ENCODE measurements at regions not wholly inside any gene's neighbourhood (a gene's known extent, or its start where the extent isn't known, plus 50 kb on each side); places are given as distances from the start of the nearest gene placed in this dataset.

DNA sequence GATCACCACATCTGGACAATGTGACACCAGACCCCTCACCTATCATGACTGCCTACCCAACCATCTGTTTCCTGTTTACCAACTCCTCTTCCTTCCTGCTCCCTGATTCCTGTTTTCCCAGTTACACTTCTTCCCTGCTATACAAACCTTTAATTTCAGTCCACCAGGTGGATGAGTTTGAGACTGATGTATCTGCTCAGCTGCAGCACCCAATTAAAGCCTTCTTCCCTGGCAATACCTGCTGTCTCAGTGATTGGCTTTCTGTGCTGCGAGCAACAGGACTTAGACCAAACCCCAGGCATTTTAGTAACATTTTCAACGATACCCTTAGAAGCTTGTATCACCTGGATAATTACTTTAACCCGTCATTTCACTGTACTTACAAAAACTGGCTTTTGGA, 968.2 kb upstream of the NR2F2 start:
- DNase-seq (ENCODE audit: low read depth in 3 of 3, low spot score in 1 of 3) = no peak

DNA sequence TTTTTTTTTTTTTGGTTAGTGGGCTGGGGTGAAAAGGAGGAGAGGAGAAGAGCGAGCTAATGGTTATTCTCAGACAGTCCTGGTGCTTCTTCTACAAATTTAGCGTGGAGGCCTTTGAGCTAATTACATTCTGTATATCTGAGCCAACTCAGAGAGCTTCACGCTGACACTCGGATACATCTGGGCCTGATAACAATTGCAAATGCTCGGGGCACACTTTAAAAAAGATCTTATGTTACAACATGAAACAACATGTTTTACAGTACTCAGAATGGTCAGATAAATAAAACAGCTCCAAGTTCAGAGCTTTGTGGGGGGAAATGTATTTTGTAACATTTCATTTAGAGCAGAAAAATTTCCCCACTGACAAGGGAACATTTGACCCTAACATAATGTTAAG, 966.9 kb upstream of the NR2F2 start:
- no peak for DNase-seq (ENCODE audit: low read depth in 3 of 3, low spot score in 1 of 3)

DNA sequence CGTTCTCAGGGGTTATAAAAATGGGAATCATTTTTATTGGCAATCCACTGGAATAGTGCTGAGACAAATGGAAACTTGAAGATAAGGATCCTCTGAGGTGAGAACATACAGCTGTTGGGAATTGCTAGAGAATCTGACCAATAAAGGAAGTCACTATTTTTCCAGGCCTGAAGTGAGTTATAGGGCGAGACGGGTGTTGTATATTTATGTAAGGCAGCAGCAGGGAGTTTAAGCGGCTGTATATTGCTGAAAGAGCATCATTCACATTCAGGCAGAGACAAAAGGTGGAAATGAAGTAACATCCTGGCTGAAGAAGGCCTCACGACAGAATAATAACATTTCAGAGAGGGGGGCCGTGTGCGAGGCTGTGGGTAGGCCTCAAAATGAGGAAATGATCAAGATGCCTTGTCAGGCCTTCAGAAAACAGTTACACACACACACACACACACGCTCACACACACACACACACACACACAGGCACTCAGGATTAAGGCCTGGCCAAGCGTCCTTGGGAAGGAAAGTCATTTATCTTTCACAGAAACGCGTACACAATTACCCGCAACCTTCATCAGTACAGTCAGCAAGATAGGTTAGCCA, 964.9 kb upstream of the NR2F2 start:
- no peak for DNase-seq (ENCODE audit: low read depth in 3 of 3, low spot score in 1 of 3)

DNA sequence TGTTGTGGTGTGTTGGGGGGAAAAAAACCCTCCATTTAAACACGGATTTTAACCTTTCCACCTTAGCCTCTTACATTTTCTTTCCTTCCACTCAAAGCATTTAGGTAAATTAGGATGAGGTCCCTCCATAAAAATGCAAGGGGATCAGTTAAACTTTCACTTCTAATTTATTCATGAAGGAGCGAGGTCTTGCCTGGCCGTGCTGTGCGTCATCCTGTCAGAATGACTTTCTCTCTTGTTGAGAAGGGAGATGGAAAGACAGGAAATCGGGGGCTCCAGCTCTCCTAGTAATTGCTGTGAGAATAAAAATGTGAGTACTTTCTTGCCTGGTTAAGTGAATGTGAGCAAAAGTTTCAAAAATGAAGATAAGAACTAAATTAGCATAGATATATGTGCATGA, 962.3 kb upstream of the NR2F2 start:
- DNase-seq (ENCODE audit: low read depth in 3 of 3, low spot score in 1 of 3) = no peak

DNA sequence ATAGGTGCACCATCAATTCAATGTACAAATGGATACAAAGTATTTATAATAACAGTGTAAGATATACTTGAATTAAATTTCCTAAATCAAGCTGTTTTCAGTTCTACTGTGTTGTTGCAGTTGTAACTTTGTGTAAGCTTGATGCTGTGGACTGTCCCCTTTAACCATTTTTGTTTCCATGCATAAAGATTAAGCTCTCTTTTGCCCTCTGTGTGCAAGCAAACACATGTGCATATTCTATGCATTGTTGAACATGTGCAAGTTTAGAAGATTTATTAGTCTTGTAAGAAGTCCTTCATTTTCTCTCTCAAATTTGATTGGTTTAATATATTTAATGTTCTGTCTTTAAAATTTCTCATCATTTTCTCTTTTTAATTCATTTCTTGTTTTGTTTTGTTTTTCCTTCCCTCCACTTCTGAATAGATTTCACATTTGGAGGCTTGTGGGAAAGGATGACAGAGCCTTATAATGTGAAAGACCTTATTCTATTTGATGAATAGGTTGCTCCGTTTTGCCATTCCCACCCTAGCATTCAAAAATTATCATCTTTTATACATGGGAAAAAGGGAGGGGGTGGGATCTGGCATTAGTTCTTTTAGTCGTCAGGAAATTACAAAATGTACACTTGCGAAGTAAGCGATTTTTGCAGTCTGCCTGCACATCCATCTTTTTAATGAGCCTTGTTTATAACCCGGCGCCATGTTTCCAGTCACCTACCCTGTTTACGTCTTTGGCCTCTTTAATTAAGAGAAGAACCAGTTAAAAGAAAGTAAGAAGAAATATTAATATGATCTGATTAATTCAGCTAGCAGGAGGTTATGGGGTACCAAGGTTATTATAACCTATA, 961.5 kb upstream of the NR2F2 start:
- no peak for DNase-seq (ENCODE audit: low read depth in 3 of 3, low spot score in 1 of 3)

DNA sequence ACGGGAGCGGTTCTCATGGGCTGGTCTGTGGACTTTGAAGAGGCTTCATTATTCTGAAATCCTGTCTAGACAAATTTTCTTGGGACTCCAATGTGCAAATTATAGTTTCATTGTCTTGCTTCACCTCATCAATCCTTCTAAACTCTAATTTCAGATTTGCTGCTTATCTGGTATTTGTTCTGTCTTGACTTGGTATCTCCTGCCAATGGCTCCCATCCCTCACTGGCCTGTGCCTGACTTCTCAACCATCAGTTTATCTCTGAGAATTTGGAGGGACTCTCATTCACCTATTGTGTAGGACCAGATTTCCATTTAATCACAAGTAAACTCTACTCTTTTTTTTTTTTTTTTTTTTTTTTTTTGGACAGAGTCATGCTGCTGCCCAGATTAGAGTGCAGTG, 960.2 kb upstream of the NR2F2 start:
- DNase-seq (ENCODE audit: low read depth in 3 of 3, low spot score in 1 of 3) = no peak

DNA sequence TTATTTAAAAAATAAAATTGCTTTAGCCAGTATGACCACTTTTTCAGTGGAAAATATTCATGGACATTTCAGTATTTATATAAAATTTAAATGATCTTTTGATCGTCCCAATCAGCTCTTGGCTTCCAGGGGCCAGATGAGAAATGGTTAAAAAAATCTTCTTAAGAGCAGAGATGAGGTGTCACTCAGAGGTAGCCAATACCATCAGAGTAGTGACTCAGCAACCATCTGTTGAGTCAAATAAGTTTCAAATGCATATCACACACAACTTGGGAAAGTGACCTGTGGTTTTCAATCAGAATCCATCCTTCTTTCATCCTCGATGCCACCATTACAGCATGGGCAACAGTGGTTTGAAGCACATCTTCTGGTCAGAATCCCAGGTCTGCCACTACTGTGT, 958.8 kb upstream of the NR2F2 start:
- DNase-seq (ENCODE audit: low read depth in 3 of 3, low spot score in 1 of 3) = no peak

DNA sequence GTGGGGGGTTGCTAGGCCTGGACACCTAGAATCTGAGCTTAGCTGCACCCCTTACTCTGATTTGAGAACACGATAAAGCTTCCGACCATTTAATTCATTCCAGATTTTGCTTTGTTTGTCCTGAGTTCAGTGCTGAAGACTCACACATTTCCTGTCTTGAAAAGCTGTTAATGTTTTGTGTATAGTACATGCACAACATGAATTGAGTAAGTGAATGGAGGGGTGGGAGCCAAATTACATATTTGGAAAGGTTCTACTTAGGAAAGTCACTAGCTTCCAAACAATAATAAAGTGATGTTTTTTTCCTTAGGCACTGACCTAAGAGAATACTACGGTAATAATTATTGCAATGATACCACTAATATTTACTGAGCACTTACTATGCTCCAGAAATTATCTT, 955.2 kb upstream of the NR2F2 start:
- no peak for DNase-seq (ENCODE audit: low read depth in 3 of 3, low spot score in 1 of 3)

DNA sequence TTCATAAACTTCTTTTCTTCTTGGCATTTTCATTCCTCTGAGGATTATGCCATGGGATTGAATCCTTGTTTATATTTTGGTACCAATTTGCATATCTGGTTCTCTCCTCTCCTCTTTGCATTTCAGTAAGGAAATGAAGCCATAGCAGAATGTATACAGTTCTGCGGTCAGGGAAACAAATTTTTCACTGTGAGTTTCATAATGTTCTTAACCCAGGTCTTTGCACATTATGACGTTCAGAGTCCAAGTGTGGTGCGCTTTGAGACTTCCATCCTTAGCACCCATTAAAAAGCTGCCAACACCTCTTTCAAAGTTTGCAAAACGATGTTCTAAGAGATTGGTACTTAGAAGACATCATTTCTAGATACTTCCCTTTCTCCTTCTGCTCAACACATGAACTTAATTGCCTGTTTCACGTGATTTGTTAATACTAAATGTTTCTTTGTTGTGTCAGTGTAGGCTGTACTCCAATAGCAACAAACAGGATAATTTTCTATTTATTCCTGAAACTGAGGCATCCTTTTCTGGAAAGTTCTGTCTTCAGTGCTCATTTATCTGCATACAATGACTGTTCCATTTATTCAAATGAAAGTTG, 953.1 kb upstream of the NR2F2 start:
- no peak for DNase-seq (ENCODE audit: low read depth in 3 of 3, low spot score in 1 of 3)

DNA sequence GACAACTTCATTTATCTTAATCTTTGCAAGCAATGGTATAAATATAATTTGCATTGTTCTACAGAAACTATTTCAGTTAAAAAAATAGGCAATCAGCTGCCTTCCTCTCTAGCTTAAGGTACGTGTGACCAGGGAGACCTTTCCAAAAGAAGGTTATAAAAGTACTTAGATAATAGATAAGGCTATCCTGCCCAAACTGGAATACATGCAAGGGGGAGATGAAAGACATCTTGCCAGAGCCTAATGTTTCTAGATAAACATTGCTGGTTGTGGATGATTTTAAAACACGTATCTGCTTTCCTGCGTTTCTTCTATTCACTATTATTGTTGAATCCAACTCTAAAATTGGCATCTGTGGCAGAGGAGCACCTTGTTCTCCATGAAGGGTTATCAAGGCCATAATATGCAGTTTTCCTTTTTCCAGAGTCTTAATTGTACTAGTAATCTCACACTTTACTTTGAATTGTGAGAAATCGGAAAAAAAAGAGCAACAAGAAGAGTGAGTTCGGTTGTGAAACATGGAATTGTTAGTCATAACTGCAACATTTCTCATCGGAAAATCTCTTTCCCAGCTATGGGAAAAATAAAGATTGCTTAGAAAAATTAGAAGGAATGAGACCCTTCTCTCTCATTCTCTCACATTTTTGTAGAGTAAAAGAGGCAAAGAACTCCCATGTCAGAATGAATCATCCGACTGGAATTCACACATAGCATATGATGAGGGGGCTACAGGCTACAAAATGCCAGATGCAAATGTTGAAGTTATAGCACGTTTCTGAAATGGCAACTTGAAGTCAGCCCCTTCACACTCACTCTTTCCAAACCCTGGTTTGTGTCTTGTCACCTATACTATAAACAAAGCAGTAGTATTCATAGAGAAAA, 936.1 kb upstream of the NR2F2 start:
- no peak for DNase-seq (ENCODE audit: low read depth in 3 of 3, low spot score in 1 of 3)

DNA sequence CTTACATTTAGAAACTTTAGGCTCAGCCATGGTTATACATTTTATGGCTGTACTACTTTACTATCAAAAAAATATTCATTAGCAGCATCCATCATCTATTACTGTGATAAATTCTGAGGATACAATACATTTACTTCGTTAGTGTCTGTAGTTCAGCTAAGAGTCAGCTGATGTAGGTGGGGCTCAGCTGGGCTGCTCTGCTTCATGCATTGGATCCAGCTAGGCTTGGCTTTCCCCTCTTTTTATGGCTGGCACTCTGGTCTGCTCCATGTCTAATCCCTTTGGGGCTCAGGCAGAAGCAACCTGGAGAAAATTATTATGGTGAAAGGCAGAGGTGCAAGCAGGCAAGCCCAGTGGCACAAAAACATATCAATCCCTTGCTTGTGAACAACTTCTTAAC, 930.1 kb upstream of the NR2F2 start:
- no peak for DNase-seq (ENCODE audit: low read depth in 3 of 3, low spot score in 1 of 3)

DNA sequence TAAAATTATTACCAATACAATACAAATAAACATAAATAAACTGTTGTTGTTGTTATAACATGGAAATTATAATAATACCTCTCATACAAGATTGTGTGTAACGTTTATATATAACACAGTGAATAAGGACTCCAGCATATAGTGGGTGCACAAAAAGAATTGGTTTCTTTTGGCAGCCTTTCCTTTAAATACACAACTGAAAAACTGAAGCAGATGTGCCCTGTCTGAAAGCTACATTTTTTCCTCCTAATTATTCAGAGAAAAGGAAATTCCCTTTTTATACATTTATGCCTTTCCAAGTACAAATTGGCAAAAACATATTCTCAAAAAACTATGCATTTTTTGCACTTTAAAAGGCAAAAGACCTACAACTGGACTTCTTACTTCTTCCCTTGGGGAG, 928.9 kb upstream of the NR2F2 start:
- no peak for DNase-seq (ENCODE audit: low read depth in 3 of 3, low spot score in 1 of 3)

DNA sequence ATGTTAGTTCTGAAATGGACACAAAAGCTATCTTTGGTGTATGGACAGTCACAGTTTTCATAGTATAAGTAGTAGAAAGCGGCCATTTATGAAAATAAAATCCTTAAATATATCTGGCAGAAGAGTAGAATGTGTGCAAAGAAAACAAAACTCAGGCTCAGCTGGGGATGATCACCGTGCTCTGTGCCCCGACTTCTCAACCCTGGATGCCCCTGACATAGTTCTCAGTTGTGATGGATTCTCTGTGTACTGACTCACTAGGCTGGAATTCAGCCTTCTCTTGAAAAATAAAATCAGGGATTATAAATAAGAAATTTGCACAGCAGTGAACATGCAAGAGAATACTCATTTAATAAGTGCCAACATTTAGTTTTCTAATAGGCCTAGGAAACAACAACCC, 925.1 kb upstream of the NR2F2 start:
- DNase-seq (ENCODE audit: low read depth in 3 of 3, low spot score in 1 of 3) = no peak

DNA sequence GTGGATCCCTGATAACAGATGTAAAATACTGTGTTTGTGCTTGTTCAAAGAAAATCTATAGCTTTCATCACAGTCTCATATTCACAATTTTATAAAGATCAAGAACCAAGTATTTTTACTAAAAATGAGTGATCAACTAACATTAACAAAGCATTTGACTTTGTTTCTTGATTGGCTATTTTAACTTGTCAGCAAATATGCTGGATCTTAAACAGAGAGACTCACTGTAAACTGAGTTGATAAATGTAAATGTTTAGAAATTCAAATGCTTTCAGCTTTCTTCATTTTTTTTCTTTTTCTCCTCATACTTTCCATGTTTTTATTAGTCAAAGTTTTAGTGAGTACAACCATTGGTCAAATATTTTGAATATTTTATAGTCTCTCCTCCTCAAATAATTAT, 923.0 kb upstream of the NR2F2 start:
- no peak for DNase-seq (ENCODE audit: low read depth in 3 of 3, low spot score in 1 of 3)

DNA sequence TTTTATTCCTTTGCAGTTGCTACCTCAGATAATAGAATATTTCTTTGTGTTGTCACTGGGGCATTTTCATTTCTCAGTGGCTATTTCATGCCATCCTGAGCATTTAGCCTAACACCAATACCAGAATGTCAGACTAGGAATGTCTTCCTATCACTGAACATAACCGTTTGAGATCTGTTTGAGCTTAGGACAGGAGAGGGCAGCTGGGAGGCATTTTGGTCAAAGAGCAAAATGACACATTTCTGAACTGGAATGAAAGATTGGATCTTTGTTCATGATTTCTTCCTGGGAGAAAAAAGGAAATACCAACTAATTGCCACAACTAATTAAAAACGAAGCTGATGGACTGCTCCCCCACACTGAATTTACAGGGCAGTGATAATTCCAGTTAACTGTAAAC, 921.3 kb upstream of the NR2F2 start:
- DNase-seq (ENCODE audit: low read depth in 3 of 3, low spot score in 1 of 3) = no peak

DNA sequence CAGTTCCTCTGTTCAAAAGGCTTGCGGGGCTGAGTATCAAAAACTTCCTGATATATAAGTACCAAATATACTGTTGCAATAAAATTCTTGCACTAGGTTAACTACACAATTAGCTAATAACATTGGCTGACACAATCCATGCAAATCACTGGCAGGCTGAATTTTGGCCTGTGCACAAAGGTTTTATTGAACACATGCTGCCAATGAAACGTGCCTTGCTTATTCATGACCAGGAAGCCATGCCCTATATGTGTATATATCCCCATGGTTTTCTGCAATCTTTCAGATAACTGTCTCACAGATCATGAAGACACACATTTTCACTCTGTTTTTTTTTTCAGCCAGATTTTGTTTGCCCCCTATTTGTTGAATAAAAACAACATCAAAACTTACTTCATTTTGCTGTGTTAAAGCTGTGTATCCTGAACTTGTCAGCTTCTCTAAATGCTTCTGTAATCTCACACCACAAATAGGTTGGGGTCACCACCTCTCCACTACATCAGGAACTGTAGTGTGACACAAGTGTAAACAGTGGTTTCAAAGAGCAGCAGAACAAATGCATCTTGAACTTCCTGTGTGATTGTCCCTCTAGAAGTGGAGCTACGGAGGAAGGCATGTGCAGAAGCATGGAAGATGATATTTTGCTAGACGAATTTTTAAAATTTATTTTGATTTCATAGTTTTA, 920.7 kb upstream of the NR2F2 start:
- no peak for DNase-seq (ENCODE audit: low read depth in 3 of 3, low spot score in 1 of 3)

DNA sequence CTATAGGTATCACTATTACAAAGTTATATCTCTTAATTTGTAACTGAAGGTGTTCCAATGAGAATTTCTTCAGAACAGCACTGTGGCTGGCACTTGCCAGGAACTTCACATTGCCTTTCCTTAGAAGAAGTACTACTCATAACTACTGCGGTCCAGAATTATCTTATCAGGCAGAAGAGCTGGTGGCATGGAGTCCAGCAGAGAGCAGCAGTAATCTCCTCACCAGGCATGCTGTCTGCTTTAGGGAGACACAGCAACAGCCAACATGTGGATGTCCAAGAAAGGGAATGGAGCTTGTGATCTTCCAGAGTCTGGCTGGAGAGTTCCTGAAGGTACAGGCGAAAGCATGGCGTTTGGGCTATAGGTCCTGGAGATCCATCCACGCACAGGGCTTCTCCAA, 919.7 kb upstream of the NR2F2 start:
- DNase-seq (ENCODE audit: low read depth in 3 of 3, low spot score in 1 of 3) = no peak

DNA sequence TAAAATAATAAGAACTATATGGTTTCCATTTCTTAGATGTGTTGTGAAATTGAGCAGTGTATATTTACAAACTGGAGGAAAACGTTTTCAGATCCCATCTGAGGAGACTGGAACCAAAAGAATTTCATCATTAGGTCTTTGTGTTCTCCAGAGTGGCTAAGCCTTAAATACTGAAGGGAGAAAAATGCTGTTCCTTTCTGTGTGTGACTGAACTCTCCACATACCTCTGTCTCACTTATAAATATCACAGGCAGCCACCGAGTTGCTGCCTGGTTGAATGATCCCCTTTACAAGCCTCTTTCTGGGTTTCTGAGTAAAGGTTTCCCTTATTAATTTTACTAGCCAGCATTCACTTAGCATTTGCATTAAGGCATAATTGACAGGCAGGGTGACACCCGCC, 913.9 kb upstream of the NR2F2 start:
- no peak for DNase-seq (ENCODE audit: low read depth in 3 of 3, low spot score in 1 of 3)

DNA sequence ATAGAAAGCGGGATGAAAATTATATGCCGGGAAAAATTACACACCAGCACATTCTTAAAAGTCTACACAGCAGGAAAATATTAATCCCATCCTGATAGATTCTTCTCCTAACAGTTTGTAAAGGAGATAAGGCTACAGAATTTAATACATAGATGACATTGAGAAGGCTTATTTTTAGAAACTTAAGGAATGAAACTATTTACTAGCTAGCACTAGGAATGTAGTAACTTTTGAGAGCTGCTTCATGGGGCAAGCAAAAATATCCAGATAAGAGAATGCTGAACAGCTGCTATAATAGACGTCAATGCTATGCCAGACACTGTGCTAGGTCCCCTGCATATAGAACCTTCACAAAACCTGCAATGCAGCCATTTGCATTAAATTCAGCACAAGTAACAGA, 912.7 kb upstream of the NR2F2 start:
- DNase-seq (ENCODE audit: low read depth in 3 of 3, low spot score in 1 of 3) = no peak

DNA sequence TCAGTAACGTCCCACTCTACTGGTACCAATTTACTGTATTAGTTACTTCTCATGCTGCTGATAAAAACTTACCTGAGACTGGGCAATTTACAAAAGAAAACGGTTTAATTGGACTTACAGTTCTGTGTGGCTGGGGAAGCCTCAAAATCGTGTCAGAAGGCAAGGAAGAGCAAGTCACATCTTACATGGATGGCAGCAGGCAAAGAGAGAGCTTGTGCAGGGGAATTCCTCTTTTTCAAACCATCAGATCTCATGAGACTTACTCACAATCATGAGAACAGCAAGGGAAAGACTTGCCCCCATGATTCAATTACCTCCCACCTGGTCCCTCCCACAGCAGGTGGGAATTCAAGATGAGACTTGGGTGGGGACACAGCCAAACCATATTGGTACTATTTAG, 908.2 kb upstream of the NR2F2 start:
- no peak for DNase-seq (ENCODE audit: low read depth in 3 of 3, low spot score in 1 of 3)

DNA sequence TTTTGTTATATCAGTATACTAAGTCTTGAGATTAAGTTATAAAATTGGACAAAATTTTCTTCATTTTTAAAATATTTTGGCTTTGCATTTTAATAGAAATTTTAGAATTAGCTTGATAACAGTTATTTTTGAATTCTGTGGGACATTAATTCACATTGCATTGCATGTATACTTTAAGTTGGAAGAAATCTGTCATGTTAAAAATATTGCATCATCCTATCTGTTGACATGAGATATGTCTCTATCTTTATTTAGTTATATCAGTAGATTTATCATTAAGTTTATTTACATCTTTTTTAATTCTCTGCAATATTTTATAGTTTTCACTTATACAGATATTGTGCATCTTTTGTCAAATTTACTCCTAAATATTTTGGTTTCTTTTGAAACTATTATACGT, 904.6 kb upstream of the NR2F2 start:
- no peak for DNase-seq (ENCODE audit: low read depth in 3 of 3, low spot score in 1 of 3)

All from stimulated activated CD4-positive, alpha-beta T cell treated with anti-CD3 and anti-CD28 coated beads, TNF-alpha, amount 100 ng/mL, for 1 hour (primary cell).